Activated CD8-positive, alpha-beta memory T cell treated with anti-CD3 and anti-CD28 coated beads for 36 hours (primary cell): ENCODE measurements at regions not wholly inside any gene's neighbourhood (a gene's known extent, or its start where the extent isn't known, plus 50 kb on each side); places are given as distances from the start of the nearest gene placed in this dataset.

Source experiments
- CTCF ChIA-PET: fragments of 350-600 bp; sonication (Branson Sonifier 250); formaldehyde crosslinking; loops from one replicate; lab custom pipeline; 2021; ENCODE audit warnings: antibody characterized with exemption; lab: Charles Lee
- POLR2A ChIA-PET: fragments of 350-600 bp; sonication (Branson Sonifier 250); formaldehyde crosslinking; loops from one replicate; lab custom pipeline; 2021; ENCODE audit warnings: antibody characterized with exemption; lab: Charles Lee

GRCh38 chr2:16012029-16012596, 71.8 kb downstream of the MYCN start:
- CTCF ChIA-PET: no interaction called here
- POLR2A ChIA-PET: no interaction called here

GRCh38 chr2:16011621-16011960, 71.2 kb downstream of the MYCN start:
- ChIA-PET CTCF (no interaction called here), POLR2A (no interaction called here)

- POLR2A ChIA-PET: no interaction called here
- CTCF ChIA-PET: no interaction called here
These were observed 70.7 kb downstream of the MYCN start for GRCh38 chr2:16010951-16011620.

GRCh38 chr2:16010011-16010410, 69.7 kb downstream of the MYCN start:
- POLR2A ChIA-PET: no interaction called here
- CTCF ChIA-PET: no interaction called here

- CTCF ChIA-PET: no interaction called here
- POLR2A ChIA-PET: no interaction called here
These were observed 69.2 kb downstream of the MYCN start for GRCh38 chr2:16009560-16009959.

GRCh38 chr2:16008856-16009255, 68.5 kb downstream of the MYCN start:
- POLR2A ChIA-PET: no interaction called here

GRCh38 chr2:16008331-16008850, 68.0 kb downstream of the MYCN start:
- ChIA-PET POLR2A (no interaction called here), CTCF (no interaction called here)

More at GRCh38 chr2:16008856-16009255, 68.5 kb downstream of the MYCN start:
- CTCF ChIA-PET: no interaction called here

- ChIA-PET CTCF (no interaction called here), POLR2A (no interaction called here)
These were observed 67.0 kb downstream of the MYCN start for GRCh38 chr2:16007167-16007934.

GRCh38 chr2:16006537-16007166, 66.3 kb downstream of the MYCN start:
- CTCF ChIA-PET: no interaction called here
- POLR2A ChIA-PET: no interaction called here

- CTCF ChIA-PET: no interaction called here
- POLR2A ChIA-PET: no interaction called here
These were observed 65.6 kb downstream of the MYCN start for GRCh38 chr2:16005816-16006536.

GRCh38 chr2:16005389-16005788, 65.0 kb downstream of the MYCN start:
- CTCF ChIA-PET: no interaction called here
- POLR2A ChIA-PET: no interaction called here

GRCh38 chr2:16003809-16004208, 63.5 kb downstream of the MYCN start:
- CTCF ChIA-PET: no interaction called here
- POLR2A ChIA-PET: no interaction called here

- POLR2A ChIA-PET: no interaction called here
- CTCF ChIA-PET: no interaction called here
These were observed 62.8 kb downstream of the MYCN start for GRCh38 chr2:16003152-16003551.

GRCh38 chr2:16002575-16002974, 62.2 kb downstream of the MYCN start:
- POLR2A ChIA-PET: no interaction called here
- CTCF ChIA-PET: no interaction called here

GRCh38 chr2:16002144-16002543, 61.8 kb downstream of the MYCN start:
- ChIA-PET CTCF (no interaction called here), POLR2A (no interaction called here)

- POLR2A ChIA-PET: no interaction called here
- CTCF ChIA-PET: no interaction called here
These were observed 60.3 kb downstream of the MYCN start for GRCh38 chr2:16000642-16001041.

- POLR2A ChIA-PET: no interaction called here
These were observed 59.5 kb downstream of the MYCN start for GRCh38 chr2:15999596-16000469.

GRCh38 chr2:15997728-15998280, 57.5 kb downstream of the MYCN start:
- POLR2A ChIA-PET: interaction anchor here (0.6 kb wide), 1 partner anchor 29 kb away, joined by 3 read pairs; no protein-coding TSS in a partner anchor
- CTCF ChIA-PET: no interaction called here

More at GRCh38 chr2:15999596-16000469, 59.5 kb downstream of the MYCN start:
- CTCF ChIA-PET: no interaction called here
